GM10266 (cell line): ENCODE measurements at regions not wholly inside any gene's neighbourhood (a gene's known extent, or its start where the extent isn't known, plus 50 kb on each side); places are given as distances from the start of the nearest gene placed in this dataset.

ENCODE experiments used
- DNase-seq: peaks from one replicate; pipeline ENCODE4 v3.0.0; 2012; ENCODE audit errors: extremely low spot score
- CTCF ChIP-seq: IDR thresholded peaks from 2 replicates; pipeline ENCODE4 v1.5.1; 2012; ENCODE audit warnings: mild to moderate bottlenecking, low read depth; ENCODE audit not compliant: control insufficient read depth, insufficient read depth; ENCODE audit errors: missing control alignments

- no peak for DNase-seq
- no peak for TF ChIP-seq CTCF
These were observed 97.9 kb upstream of the ZNF516 start for GRCh38 chr18:76592981-76593381.

- no peak for TF ChIP-seq CTCF
- DNase-seq: no peak
These were observed 97.1 kb upstream of the ZNF516 start for GRCh38 chr18:76592096-76592495.

- TF ChIP-seq CTCF: no peak
- DNase-seq: no peak
These were observed 94.8 kb upstream of the ZNF516 start for GRCh38 chr18:76589866-76590265.

DNA sequence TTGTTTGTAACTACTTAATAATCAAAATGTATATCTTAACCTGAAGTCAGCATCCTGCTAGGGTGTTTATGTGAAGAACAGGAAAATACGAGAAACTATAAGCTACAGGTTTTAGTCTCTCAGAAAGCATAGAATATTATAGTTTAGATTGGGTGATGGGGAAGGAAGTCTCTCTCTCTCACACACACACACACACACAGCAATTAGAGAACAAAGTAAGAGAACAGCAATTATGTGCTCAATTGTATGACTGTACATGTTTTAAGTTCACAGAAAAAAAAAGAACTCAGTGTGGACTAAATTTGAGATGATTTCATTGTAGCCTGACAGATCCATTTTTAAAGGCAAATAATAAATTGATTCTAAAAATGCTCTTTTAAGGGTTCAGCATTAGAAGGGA, 94.3 kb upstream of the ZNF516 start:
- DNase-seq: no peak
- TF ChIP-seq CTCF: no peak

DNA sequence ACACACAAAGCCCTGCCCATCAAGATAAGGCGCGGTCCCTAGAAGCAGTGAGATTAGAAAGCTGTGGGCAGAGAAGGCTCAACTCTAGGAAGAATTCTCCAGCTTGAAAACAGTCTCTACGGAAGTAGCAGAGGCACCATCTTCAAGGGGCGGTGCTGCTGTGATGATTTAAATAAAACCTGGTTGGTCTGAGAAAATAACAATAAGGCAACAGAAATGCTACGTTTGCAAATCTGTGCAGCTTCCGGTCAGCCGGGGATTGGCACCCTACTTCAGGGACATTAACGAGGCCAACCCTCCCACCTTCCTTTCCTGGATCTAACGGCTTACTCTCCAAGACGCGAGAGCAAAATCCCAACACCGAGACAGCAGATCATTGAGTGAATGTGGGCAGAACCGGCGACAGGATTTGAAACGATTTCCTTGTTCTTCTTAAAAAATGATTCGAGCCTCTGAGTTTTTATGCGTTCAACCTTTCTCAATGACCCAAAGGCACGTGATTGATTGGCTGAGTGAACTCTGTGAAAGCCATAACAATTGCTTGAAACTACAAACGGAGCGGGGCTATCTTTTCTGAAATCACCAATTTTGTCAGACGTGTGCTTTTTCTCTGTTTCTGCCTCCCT, 93.7 kb upstream of the ZNF516 start:
- TF ChIP-seq CTCF: no peak
- no peak for DNase-seq

DNA sequence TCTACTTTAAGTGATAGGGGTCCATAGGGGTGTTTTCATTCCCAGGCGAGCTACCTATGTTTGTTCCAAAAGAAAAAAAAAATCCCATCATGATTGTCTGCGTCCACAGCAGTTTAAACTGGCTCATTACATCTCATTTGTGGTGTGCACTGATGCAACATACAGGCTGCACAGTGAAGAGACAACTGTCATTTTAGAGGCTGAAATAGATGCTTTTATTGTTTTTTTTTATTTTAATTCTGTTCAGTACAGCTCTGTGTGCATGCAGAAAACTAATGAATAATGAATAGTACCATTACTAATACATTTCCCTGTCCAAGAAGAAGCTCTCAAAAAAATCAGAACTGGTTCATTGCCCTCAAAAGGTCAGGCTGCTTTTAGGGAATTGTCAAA, 92.8 kb upstream of the ZNF516 start:
- DNase-seq: no peak
- TF ChIP-seq CTCF: no peak

- no peak for DNase-seq
- TF ChIP-seq CTCF: no peak
These were observed 92.3 kb upstream of the ZNF516 start for GRCh38 chr18:76587147-76587878.
